Vagina (tissue), 2 donors: ENCODE measurements at regions not wholly inside any gene's neighbourhood (a gene's known extent, or its start where the extent isn't known, plus 50 kb on each side); places are given as distances from the start of the nearest gene placed in this dataset.

Experiments
- DNase-seq, 2 donors: peaks; one replicate each; pipeline ENCODE4 v3.0.0-alpha.2; 2017; ENCODE audit errors: extremely low spot score in 2 of 2
- H3K27ac ChIP-seq: fragments of 200-600 bp; sonication (generic); one replicate; pipeline ENCODE4 v1.5.1; 2019
- H3K27me3 ChIP-seq: fragments of 200-600 bp; sonication (generic); one replicate; pipeline ENCODE4 v1.5.1; 2019
- H3K36me3 ChIP-seq, 2 donors: fragments of 200-600 bp; sonication (generic); one replicate each; pipeline ENCODE4 v1.5.1; 2017 to 2019
- H3K4me1 ChIP-seq: fragments of 200-600 bp; sonication (generic); one replicate; pipeline ENCODE4 v1.5.1; 2019
- H3K4me3 ChIP-seq, 2 donors: fragments of 200-600 bp; sonication (generic); 1 replicate in 1 of 2; 2 replicates in 1 of 2; pipeline ENCODE4 v1.5.1; 2016 to 2019
- H3K9me3 ChIP-seq: fragments of 200-600 bp; sonication (generic); one replicate; pipeline ENCODE4 v1.5.1; 2019
- POLR2A ChIP-seq, 2 donors: fragments of 450-650 bp; IDR thresholded peaks; one replicate each; pipeline ENCODE4 v1.6.1; 2017; ENCODE audit warnings: antibody characterized with exemption in 2 of 2, mild to moderate bottlenecking in 2 of 2, moderate library complexity in 2 of 2
- POLR2AphosphoS5 ChIP-seq, 2 donors: sonication (generic); formaldehyde crosslinking; IDR thresholded peaks; one replicate each; pipeline ENCODE4 v1.9.0; 2017; ENCODE audit warnings: antibody characterized with exemption in 2 of 2, mild to moderate bottlenecking in 2 of 2, low read depth in 1 of 2; ENCODE audit not compliant: insufficient read depth in 1 of 2
- intact Hi-C: fragments of 100-400 bp; cut with DNase I; formaldehyde crosslinking; loops from one replicate; pipeline ENCODE4 v1.15.1; 2023
- TF ChIP-seq, protein P1 (sequence below), 3 experiments: fragments of 450-650 bp in 2 of 3; fragments of 200-600 bp in 1 of 3; sonication (generic) in 1 of 3; IDR thresholded peaks; one replicate each; pipeline ENCODE4 v1.5.1; 2017 to 2019; ENCODE audit warnings: antibody characterized with exemption in 3 of 3, mild to moderate bottlenecking in 2 of 3, moderate library complexity in 2 of 3

DNA sequence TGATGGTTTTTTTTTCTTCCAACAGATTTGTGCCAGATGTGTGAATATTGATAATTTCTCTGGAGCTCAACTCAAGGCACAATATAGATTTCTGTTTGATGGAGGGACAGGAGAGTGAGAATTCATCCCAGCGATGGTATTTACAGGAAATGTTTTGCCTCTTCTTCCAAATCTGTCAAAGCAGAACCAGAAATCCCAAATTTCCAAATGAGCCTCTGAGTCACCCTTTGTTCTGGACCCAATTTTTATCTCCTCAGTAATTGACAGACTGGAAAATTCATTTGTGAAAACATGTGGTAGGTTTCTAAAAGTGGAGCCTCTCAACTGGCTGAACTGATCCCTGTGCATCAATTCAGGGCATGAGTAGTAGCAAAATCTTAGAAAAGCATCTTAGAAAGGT is 223.2 kb upstream of the TSHZ2 start:
- no peak overlapping the region for H3K27ac ChIP-seq
- intact Hi-C loops = no loop called here

DNA sequence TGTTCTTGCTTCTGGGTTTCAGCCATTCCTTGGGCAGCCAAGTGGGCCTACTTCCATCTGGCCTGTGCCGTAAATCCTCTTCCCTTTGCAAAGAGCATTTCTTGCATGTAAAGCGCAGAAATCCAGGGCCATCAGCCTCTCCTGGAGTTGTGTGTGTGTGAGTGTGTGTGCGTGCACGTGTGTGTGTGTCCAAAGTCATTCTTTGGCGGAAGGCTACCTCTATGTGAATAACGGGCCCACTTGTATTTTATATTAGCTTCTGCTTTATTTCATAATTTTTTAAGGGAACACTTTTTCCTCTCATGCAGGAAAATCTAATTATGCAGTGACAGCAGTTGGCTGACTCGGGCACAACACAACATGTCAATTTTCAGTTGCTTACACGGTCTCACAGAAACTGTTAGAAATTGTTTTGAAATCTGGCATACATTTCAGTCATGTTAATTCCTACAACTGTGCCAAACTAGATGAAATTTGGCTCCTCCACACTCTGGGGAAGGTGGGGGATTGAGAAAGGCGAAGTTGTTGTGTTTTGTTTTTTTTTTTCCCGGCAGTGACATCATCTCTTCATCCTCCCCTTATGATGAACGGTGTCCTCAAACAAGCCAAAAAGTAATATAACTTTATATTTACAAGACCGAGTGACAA is 223.7 kb upstream of the TSHZ2 start:
- TF ChIP-seq, protein P1, sequence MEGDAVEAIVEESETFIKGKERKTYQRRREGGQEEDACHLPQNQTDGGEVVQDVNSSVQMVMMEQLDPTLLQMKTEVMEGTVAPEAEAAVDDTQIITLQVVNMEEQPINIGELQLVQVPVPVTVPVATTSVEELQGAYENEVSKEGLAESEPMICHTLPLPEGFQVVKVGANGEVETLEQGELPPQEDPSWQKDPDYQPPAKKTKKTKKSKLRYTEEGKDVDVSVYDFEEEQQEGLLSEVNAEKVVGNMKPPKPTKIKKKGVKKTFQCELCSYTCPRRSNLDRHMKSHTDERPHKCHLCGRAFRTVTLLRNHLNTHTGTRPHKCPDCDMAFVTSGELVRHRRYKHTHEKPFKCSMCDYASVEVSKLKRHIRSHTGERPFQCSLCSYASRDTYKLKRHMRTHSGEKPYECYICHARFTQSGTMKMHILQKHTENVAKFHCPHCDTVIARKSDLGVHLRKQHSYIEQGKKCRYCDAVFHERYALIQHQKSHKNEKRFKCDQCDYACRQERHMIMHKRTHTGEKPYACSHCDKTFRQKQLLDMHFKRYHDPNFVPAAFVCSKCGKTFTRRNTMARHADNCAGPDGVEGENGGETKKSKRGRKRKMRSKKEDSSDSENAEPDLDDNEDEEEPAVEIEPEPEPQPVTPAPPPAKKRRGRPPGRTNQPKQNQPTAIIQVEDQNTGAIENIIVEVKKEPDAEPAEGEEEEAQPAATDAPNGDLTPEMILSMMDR (IDR thresholded peaks at IDR 0.05) = no peak
- TF ChIP-seq POLR2A (IDR thresholded peaks at IDR 0.05) (no peak), POLR2AphosphoS5 (IDR thresholded peaks at IDR 0.05; ENCODE audit: insufficient read depth in 1 of 2, low read depth in 1 of 2) (no peak)
- H3K9me3 ChIP-seq = no peaks in the 10 kb centered on the region
- no peak for DNase-seq
- H3K27me3 ChIP-seq = no peaks in the 10 kb centered on the region
- no peak overlapping the region for H3K27ac ChIP-seq
- intact Hi-C loops = no loop called here
- H3K36me3 ChIP-seq = no peaks in the 10 kb centered on the region
- H3K4me3 ChIP-seq = no peak overlapping the region
- H3K4me1 ChIP-seq = no peaks in the 10 kb centered on the region

More for the DNA sequence above, 223.2 kb upstream of the TSHZ2 start:
- H3K4me1 ChIP-seq = no peaks in the 10 kb centered on the region
- DNase-seq = no peak
- H3K36me3 ChIP-seq = no peaks in the 10 kb centered on the region
- H3K4me3 ChIP-seq = no peak overlapping the region
- TF ChIP-seq, protein P1 (IDR thresholded peaks at IDR 0.05) = no peak
- no peak for TF ChIP-seq POLR2A (IDR thresholded peaks at IDR 0.05)
- no peak for TF ChIP-seq POLR2AphosphoS5 (IDR thresholded peaks at IDR 0.05; ENCODE audit: insufficient read depth in 1 of 2, low read depth in 1 of 2)
- no peaks in the 10 kb centered on the region for H3K9me3 ChIP-seq
- no peaks in the 10 kb centered on the region for H3K27me3 ChIP-seq

DNA sequence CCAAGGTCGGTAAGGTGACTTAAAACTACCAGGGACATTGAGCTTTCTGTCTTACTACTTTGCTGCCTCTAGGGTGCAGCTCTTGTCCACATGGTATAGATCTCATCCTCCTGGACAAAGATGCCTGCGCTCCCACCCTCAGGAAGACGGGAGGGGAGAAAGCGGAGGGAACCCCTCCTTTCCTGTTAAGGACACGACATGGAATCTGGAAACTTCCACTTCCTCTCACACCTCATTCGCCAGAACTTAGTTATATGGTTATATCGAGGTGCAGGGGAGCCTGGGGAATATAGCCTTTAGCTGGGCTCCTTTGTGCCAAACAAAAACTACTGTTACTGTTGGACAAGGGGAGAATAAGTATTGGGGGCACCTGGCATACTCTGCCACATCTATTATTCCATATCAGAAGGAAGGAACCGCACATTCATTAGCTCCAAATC is 224.3 kb upstream of the TSHZ2 start:
- Histone ChIP-seq H3K27me3 (no peaks in the 10 kb centered on the region), H3K4me3 (no peak overlapping the region), H3K9me3 (no peaks in the 10 kb centered on the region), H3K27ac (no peak overlapping the region), H3K36me3 (no peaks in the 10 kb centered on the region), H3K4me1 (no peaks in the 10 kb centered on the region)
- DNase-seq = no peak
- intact Hi-C loops = no loop called here
- TF ChIP-seq POLR2AphosphoS5 (IDR thresholded peaks at IDR 0.05; ENCODE audit: insufficient read depth in 1 of 2, low read depth in 1 of 2) (no peak), POLR2A (IDR thresholded peaks at IDR 0.05) (no peak)
- TF ChIP-seq, protein P1 (IDR thresholded peaks at IDR 0.05) = no peak

DNA sequence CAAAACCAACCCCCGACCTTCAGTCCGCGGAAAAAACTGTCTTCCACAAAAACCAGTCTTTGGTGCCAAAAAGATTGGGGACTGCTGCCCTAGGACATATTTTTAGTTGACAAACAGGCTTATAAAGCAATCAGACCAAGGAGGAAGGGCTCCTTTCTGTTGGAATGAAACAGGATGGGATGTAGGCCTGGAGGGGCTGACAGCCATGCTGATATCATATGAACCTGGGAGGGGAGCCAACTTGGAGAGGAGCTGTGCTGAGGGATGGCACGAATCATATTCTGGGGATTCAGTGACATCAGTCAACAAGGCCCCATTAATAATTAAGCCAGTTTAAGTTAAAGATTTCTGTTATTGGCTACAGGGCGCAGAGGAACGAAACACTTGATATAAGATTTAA is 225.4 kb upstream of the TSHZ2 start:
- no peaks in the 10 kb centered on the region for H3K27me3 ChIP-seq
- no peaks in the 10 kb centered on the region for H3K9me3 ChIP-seq
- H3K4me3 ChIP-seq = no peak overlapping the region
- TF ChIP-seq POLR2AphosphoS5 (IDR thresholded peaks at IDR 0.05; ENCODE audit: insufficient read depth in 1 of 2, low read depth in 1 of 2) (no peak), POLR2A (IDR thresholded peaks at IDR 0.05) (no peak)
- TF ChIP-seq, protein P1 (IDR thresholded peaks at IDR 0.05) = no peak
- no peak overlapping the region for H3K27ac ChIP-seq
- H3K4me1 ChIP-seq = no peaks in the 10 kb centered on the region
- H3K36me3 ChIP-seq = no peaks in the 10 kb centered on the region
- intact Hi-C loops = no loop called here
- no peak for DNase-seq

DNA sequence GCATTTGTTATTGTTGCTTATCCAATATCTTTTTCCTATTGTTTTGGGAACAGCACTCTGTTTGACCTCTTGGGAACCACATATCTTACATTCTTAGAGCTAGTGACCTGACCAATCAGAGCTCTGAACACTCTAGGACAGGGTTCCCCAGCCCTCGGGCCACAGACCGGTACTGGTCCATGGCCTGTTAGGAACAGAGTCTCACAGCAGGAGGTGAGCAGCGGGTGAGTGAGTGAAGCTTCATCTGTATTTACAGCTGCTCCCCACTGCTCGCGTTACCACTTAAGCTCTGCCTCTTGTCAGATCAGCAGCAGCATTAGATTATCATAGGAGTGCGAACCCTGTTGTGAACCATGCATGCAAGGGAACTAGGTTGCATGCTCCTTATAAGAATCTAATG is 226.0 kb upstream of the TSHZ2 start:
- H3K27ac ChIP-seq = no peak overlapping the region
- H3K36me3 ChIP-seq = no peaks in the 10 kb centered on the region

More for the DNA sequence above, 226.0 kb upstream of the TSHZ2 start:
- H3K27me3 ChIP-seq = no peaks in the 10 kb centered on the region
- H3K4me3 ChIP-seq = no peak overlapping the region
- DNase-seq = no peak
- H3K4me1 ChIP-seq = no peaks in the 10 kb centered on the region
- intact Hi-C loops = no loop called here
- TF ChIP-seq POLR2A (IDR thresholded peaks at IDR 0.05) = no peak
- TF ChIP-seq, protein P1 (IDR thresholded peaks at IDR 0.05) = no peak
- TF ChIP-seq POLR2AphosphoS5 (IDR thresholded peaks at IDR 0.05; ENCODE audit: insufficient read depth in 1 of 2, low read depth in 1 of 2) = no peak
- no peaks in the 10 kb centered on the region for H3K9me3 ChIP-seq
